Motor neuron (in vitro differentiated cells): ENCODE measurements at regions not wholly inside any gene's neighbourhood (a gene's known extent, or its start where the extent isn't known, plus 50 kb on each side); places are given as distances from the start of the nearest gene placed in this dataset.
A peak's percentile ranks its signal among the peaks of the same experiment; 100 is the strongest.

Experiments
- ATAC-seq, 8 experiments: fragments of 200-7000 bp; cut with Tn5 transposase; replicated peaks in 6 of 8; 2 replicates each; pipeline ENCODE4 v1.8.0; 2021; ENCODE audit warnings: mild to moderate bottlenecking in 8 of 8, moderate library complexity in 8 of 8
- H3K27ac ChIP-seq, 2 donors: fragments of 250-450 bp; sonication (Bioruptor Pico); 2 replicates each; pipeline ENCODE4 v1.9.0; 2021; ENCODE audit warnings: antibody characterized with exemption in 2 of 2, mild to moderate bottlenecking in 2 of 2, moderate library complexity in 1 of 2
- H3K4me1 ChIP-seq, 2 donors: fragments of 250-450 bp; sonication (Bioruptor Pico); replicated peaks in 1 of 2; 2 replicates each; pipeline ENCODE4 v1.6.1; 2021; ENCODE audit warnings: antibody characterized with exemption in 2 of 2, mild to moderate bottlenecking in 2 of 2, moderate library complexity in 1 of 2
- H3K4me3 ChIP-seq, 5 donors: fragments of 250-450 bp; sonication (Bioruptor Pico); 2 replicates each; pipeline ENCODE4 v1.9.0; 2021; ENCODE audit warnings: antibody characterized with exemption in 5 of 5, mild to moderate bottlenecking in 5 of 5, moderate library complexity in 4 of 5
- WGBS, 10 experiments: fragments of 450-650 bp; shearing (Covaris generic); methylation state at CpG; one replicate each; pipeline ENCODE4 v1.0.0; 2022; 5-methylcytosine and 5-hydroxymethylcytosine counted together
- in situ Hi-C, 9 experiments: fragments of 400-800 bp; cut with MboI; loops; one replicate each; pipeline ENCODE4 v1.15.0; 2021; ENCODE audit warnings: low sequenced_read_pairs in 9 of 9, low pct_unique_long_range_greater_than_20kb in 2 of 9; ENCODE audit not compliant: unreplicated experiment in 9 of 9

DNA sequence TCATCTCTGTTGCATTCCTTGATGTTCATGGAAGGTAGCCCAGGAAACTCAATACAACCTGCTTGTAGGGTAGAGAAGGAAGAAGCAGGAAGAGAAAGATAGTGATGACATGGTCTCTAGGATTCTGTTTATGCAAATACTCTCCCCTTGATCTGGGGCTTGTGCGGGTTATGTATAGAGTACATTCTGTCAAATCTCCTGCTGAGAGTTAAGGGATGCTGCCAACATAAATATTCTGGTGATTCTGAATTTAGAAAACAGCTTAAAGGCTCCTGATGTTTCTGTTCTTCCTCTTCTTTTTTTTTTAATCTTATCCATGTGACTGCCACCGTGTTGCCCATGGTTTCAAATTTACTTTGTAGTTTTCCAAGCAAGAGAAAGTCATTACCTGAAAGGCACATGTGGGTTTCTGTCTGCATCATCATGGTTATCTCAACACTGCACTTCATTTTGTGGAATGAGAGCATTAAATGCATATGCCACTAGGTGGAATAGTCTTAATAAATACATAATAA, 150.6 kb downstream of the RPS12 start:
- Histone ChIP-seq H3K27ac (no peak overlapping the region), H3K4me1 (no peaks in the 10 kb centered on the region), H3K4me3 (no peak overlapping the region)
- WGBS, 10 experiments: 0 to 58% (median 29%) methylated on average over 1 to 2 of the region's 2 CpGs; no CpG with 5 or more reads in 1 of the 10 experiments
- ATAC-seq: peak in 4 of 8 experiments; percentile 37 to 87 (median 53)
- in situ Hi-C loops: loop anchor here in 1 of 9 experiments (25.0 kb wide), 1 partner anchor 197 kb away; no protein-coding TSS in a partner anchor

DNA sequence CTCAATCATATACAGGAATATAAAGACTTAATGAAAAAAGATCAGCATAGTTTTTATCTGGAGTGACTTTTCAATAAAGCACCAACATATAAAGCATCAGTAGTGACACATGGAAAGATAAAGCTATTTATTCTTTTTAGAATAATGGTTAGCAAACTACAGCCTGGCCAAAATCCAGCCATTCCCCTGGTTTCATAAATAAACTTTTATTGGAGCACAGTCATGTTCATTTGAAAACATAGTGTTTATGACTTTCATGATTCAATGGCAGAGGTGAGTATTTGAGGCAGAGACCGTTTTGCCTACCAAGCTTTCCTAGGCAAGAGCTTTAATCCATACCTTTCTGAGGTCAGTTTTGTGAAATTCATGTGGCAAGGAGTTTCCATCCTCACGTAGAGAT, 153.5 kb downstream of the RPS12 start:
- Histone ChIP-seq H3K4me1 (peaks cover 0 to 2% of the 10 kb centered on the region in 2 donors), H3K4me3 (no peak overlapping the region), H3K27ac (no peak overlapping the region)
- no peak for ATAC-seq
- in situ Hi-C loops: loop anchor here in 1 of 9 experiments (25.0 kb wide), 1 partner anchor 194 kb away; no protein-coding TSS in a partner anchor
- WGBS, 10 experiments: 23 to 100% (median 40%) methylated on average over 1 to 2 of the region's 2 CpGs; no CpG with 5 or more reads in 1 of the 10 experiments

DNA sequence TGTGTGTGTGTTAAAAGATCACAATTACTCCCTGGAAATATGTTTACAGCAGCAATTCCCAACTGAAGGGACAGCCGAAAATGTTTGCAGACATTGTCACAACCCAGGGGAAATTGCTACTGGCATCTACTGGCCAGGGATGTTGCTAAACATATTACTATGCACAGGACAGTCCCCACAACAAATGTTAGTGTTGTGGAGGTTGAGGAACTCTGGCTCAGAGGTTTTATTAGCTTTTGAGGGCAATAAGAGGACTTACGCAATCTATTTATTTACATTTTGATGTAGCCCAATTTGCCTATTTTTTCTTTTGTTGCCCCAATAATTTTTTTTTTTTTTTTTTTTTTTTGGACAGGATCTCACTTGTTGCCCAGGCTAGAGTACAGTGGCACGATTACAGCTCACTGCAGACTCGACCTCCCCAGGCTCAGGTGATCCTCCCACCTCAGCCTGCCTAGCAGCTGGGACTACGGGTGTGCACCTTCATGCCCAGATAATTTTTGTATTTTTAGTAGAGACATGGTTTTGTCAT, 154.1 kb downstream of the RPS12 start:
- H3K4me3 ChIP-seq: no peak overlapping the region
- no peak overlapping the region for H3K27ac ChIP-seq
- no peak for ATAC-seq
- 40 to 100% (median 80%) methylated on average over 1 to 5 of the region's 5 CpGs for WGBS, 10 experiments
- H3K4me1 ChIP-seq: peaks cover 0 to 8% of the 10 kb centered on the region in 2 donors
- in situ Hi-C loops: loop anchor here in 1 of 9 experiments (25.0 kb wide), 1 partner anchor 194 kb away; no protein-coding TSS in a partner anchor

DNA sequence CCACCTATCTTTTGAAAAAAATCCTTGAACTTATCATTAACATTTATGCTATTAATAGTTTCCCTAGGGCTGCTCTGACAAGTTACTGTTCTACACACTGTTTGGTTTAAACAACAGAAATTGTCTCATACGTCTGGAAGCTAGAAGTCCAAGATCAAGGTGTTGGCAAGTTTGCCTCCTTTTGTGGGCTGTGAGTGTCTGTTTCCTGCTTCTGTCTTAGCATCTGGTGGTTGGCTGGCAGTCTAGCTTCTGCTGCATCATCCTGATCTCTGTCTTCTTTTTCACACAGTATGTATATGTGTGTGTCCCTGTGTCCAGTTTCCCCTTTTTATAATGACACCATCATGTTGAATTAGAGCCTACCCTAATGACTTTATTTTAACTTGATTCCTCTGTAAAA, 154.8 kb downstream of the RPS12 start:
- Histone ChIP-seq H3K27ac (no peak overlapping the region), H3K4me1 (peaks cover 0 to 9% of the 10 kb centered on the region in 2 donors), H3K4me3 (no peak overlapping the region)
- in situ Hi-C loops: loop anchor here in 1 of 9 experiments (25.0 kb wide), 1 partner anchor 193 kb away; no protein-coding TSS in a partner anchor
- ATAC-seq: peak in 1 of 8 experiments; percentile 33
- 0 to 100% (median 67%) methylated on average over 1 of the region's 1 CpG; no CpG with 5 or more reads in 4 of the 10 experiments for WGBS, 10 experiments

DNA sequence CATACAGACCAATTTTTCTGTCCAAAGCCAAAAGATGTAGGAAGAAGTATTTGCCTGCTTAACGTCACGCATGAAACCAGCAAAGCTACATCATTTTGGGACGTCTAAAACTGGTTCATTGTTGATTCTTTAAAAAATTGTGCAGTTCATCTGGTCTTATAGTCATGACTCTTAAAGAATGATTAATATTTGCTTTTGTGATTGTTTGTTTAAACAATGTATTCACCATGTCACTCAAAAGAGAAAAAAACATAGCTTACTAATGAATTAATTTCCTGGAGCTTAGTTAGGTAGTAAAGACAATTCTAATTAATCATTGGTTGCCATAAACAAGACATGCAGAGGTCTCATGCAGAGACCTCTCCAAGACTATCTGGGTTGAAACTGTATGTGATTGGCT, 157.3 kb downstream of the RPS12 start:
- no peak for ATAC-seq
- Histone ChIP-seq H3K4me1 (peaks cover 0 to 9% of the 10 kb centered on the region in 2 donors), H3K27ac (no peak overlapping the region), H3K4me3 (no peak overlapping the region)
- in situ Hi-C loops: loop anchor here in 1 of 9 experiments (25.0 kb wide), 1 partner anchor 191 kb away; no protein-coding TSS in a partner anchor
- 44 to 100% (median 87%) methylated on average over 1 to 3 of the region's 3 CpGs; no CpG with 5 or more reads in 1 of the 10 experiments for WGBS, 10 experiments

DNA sequence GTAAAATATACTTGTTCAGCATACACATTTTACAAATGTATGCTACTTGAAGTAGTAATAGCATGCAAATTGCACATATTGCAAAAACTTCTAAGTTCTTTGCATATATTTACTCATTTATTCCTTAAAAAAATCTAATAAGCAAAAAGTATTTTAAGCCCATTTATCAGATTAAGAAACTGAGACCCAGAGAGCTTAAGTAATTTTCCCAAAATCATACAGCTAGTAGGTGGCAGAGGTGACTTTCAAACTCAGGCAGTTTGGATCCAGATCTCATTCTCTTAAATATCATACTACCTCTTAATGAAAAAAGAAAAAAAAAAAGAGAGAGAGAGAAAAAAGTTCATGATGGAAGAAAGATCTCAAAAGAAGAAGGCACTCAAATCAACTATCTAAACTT, 157.9 kb downstream of the RPS12 start:
- in situ Hi-C loops: loop anchor here in 1 of 9 experiments (25.0 kb wide), 1 partner anchor 190 kb away; no protein-coding TSS in a partner anchor

DNA sequence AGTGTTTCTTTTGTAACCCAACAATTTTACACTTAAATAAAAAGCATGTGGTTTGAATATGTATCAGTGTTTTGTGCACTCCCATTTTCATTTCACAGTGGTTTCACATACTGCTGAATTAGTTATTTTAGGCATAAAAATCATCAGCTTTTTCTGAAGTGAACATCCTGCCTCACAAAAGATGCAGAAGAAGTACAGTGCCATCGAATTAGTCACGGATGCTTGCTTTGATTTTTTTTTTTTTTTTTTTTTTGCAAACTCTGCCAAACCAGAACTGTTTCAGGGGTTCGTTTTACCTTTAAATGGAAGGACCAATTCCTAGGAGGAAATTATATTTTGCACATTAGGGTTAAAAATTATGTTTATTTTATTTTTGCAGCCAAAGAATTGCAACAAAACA, 158.6 kb downstream of the RPS12 start:
- Histone ChIP-seq H3K4me3 (no peak overlapping the region), H3K4me1 (peaks cover 0 to 9% of the 10 kb centered on the region in 2 donors), H3K27ac (no peak overlapping the region)
- in situ Hi-C loops: loop anchor here in 1 of 9 experiments (25.0 kb wide), 1 partner anchor 189 kb away; no protein-coding TSS in a partner anchor
- no peak for ATAC-seq
- 0 to 80% (median 32%) methylated on average over 1 to 3 of the region's 3 CpGs for WGBS, 10 experiments

More for the DNA sequence above, 157.9 kb downstream of the RPS12 start:
- Histone ChIP-seq H3K4me3 (no peak overlapping the region), H3K4me1 (peaks cover 0 to 9% of the 10 kb centered on the region in 2 donors), H3K27ac (no peak overlapping the region)
- no peak for ATAC-seq

DNA sequence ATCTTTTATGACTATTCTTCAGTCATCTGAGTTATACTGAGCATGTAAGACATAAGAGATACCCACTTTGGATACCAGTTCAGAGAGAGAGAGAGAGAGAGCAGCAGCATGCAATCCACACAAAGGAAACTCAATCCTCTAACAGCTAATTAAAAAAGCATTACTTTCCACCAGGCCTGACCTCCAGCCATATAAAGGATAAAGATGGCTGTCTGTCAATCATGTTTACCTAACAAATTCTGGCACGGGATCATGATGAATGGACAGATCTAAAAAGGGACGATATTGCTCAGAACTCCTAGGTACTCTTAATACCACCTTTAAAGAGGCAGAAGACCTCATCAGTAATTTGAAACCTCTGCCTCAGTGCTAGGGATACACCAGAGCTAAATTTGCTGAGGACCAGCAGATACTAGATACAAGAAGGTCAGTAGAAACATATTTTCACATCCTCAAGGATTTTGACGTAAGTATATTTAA, 159.2 kb downstream of the RPS12 start:
- no peak for ATAC-seq
- Histone ChIP-seq H3K27ac (no peak overlapping the region), H3K4me3 (no peak overlapping the region), H3K4me1 (peaks cover 0 to 9% of the 10 kb centered on the region in 2 donors)
- 10 to 100% (median 59%) methylated on average over 1 to 3 of the region's 3 CpGs; no CpG with 5 or more reads in 1 of the 10 experiments for WGBS, 10 experiments
- in situ Hi-C loops: loop anchor here in 1 of 9 experiments (25.0 kb wide), 1 partner anchor 189 kb away; no protein-coding TSS in a partner anchor

DNA sequence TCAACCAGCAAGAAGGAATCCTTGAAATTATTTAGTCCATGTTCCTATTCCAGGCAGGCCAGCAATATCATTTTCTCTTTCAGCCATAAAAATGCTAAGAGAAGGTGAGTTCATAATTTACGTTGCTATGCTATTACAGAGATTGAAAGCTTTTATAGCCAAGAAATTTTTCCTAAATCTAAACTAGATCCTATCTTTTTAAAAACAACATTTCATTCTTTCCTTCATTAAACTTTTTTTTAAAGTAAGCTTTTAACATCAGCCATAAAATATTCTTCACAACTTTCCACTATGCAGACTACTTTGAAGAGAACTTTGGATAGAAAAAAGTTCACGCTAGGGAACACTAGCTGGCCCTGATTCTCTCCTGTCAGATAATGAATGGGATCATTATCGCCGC, 159.8 kb downstream of the RPS12 start:
- in situ Hi-C loops: loop anchor here in 1 of 9 experiments (25.0 kb wide), 1 partner anchor 188 kb away; no protein-coding TSS in a partner anchor
- 70 to 100% (median 90%) methylated on average over 3 to 4 of the region's 4 CpGs; no CpG with 5 or more reads in 1 of the 10 experiments for WGBS, 10 experiments
- Histone ChIP-seq H3K4me3 (no peak overlapping the region), H3K27ac (no peak overlapping the region), H3K4me1 (peaks cover 0 to 9% of the 10 kb centered on the region in 2 donors)
- ATAC-seq: no peak

DNA sequence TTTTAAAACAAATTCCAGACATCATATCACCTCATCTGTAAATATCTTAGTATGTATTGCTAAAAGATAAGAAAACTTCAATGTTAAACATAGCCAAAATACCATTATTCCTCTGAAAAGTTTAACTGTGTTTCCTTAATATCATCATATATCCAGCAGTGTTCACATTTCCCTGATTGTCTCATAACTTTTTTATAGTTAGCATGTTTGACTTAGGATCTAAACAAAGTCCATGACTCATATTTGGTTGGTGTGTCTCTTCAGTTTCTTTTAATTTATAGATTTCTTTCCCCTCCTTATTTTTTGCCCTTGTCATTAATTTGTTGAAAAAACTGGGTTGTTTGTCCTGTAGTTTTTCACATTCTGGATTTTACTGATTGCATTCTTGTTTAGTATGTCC, 163.0 kb downstream of the RPS12 start:
- Histone ChIP-seq H3K4me3 (no peak overlapping the region), H3K27ac (no peak overlapping the region), H3K4me1 (peaks cover 0 to 9% of the 10 kb centered on the region in 2 donors)
- no peak for ATAC-seq
- in situ Hi-C loops: no loop called here

DNA sequence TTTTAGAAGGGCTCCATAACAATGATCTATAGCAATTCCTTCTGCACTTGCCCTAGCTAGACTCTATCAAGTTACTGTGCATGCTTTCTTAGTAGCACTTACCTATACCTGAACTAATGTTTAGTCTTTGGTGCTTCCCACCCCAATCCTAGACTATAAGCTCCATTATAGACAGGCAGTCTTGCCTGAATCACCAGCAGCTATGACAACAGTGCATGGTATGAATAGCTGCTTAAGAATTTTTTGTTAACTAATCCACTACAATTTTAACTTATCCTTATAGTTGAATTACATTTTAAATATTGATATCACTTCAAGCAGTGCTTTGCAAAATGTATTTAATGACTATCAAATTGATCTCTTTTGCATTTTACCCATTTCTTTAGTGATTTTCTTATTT, 164.3 kb downstream of the RPS12 start:
- in situ Hi-C loops: no loop called here
- Histone ChIP-seq H3K27ac (no peak overlapping the region), H3K4me3 (no peak overlapping the region), H3K4me1 (no peaks in the 10 kb centered on the region)
- ATAC-seq: no peak

DNA sequence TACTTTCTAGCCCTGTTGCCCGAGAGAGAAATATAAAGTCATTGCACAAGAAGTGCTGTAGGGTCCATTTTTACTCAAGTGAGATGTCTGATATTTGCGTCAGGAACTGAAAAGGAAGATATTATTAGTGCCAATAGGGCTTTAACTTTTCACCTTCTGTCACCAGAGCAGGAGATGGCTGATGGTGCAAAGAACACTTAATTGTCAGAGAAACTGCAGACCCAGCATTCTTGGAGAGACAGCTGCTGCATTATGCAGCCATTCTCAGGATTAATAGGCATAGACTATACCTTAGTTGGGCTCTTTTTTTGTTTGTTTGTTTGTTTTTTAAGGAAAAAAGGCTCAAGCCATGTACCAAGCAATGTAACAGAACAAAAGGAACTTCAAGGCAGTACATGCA, 179.4 kb downstream of the RPS12 start:
- in situ Hi-C loops: no loop called here
- WGBS, 10 experiments: 20 to 100% (median 86%) methylated on average over 1 to 2 of the region's 2 CpGs
- no peak overlapping the region for H3K27ac ChIP-seq
- no peak for ATAC-seq
- H3K4me3 ChIP-seq: no peak overlapping the region
- H3K4me1 ChIP-seq: peaks cover 0 to 4% of the 10 kb centered on the region in 2 donors

DNA sequence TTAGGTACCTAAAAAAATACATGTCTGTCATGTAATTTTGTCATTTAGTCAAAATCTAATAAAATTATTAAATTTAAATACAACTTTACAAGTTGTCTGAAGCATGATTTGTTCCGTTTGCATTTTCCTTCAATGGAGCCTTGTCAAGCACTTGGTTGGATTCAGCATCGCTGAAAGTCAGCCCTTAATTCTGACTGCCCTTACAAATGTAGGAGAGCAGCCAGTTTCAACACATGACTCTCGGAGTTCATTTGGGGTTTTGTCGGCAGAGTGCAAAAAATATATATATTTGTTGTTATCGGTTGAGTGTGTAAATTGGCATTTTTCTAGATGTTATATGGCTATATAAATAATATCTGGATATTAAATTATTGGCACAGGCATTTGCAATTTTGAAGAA, 180.6 kb downstream of the RPS12 start:
- no peak for ATAC-seq
- in situ Hi-C loops: no loop called here
- Histone ChIP-seq H3K4me3 (no peak overlapping the region), H3K27ac (no peak overlapping the region), H3K4me1 (peaks cover 0 to 4% of the 10 kb centered on the region in 2 donors)
- WGBS, 10 experiments: 53 to 100% (median 93%) methylated on average over 2 to 5 of the region's 5 CpGs; no CpG with 5 or more reads in 1 of the 10 experiments
